ENCODE measurements at regions not wholly inside any gene's neighbourhood (a gene's known extent, or its start where the extent isn't known, plus 50 kb on each side); places are given as distances from the start of the nearest gene placed in this dataset.
"Not testable (repeated sequence)": the region's sequence is repeated elsewhere in the genome, so short reads cannot be mapped to it uniquely, and the experiment has no call there.

- Histone ChIP-seq H3K27ac (no peak overlapping the region), H3K27me3 (no peaks in the 10 kb centered on the region), H3K4me1 (no peaks in the 10 kb centered on the region), H3K9me3 (no peaks in the 10 kb centered on the region), H3K4me3 (no peak overlapping the region), H3K9ac (ENCODE audit: low read depth in 2 of 2, low read length in 2 of 2) (no peak overlapping the region), H3K36me3 (no peaks in the 10 kb centered on the region)
- no peak for TF ChIP-seq CTCF (IDR thresholded peaks at IDR 0.05)
- DNase-seq, result no peak
- intact Hi-C loops (cut with DNase I), result no loop called here
Observed at GRCh38 chr14:95620659-95621059, 65.6 kb upstream of the TCL1B start.

- H3K4me3 ChIP-seq, result no peak overlapping the region
- H3K9ac ChIP-seq (ENCODE audit: low read depth in 2 of 2, low read length in 2 of 2), result no peak overlapping the region
- no peaks in the 10 kb centered on the region for H3K4me1 ChIP-seq
- H3K9me3 ChIP-seq, result no peaks in the 10 kb centered on the region
- H3K27ac ChIP-seq, result no peak overlapping the region
- H3K27me3 ChIP-seq, result no peaks in the 10 kb centered on the region
- H3K36me3 ChIP-seq, result no peaks in the 10 kb centered on the region
- intact Hi-C loops (cut with DNase I), result no loop called here
- DNase-seq, result no peak
- no peak for TF ChIP-seq CTCF (IDR thresholded peaks at IDR 0.05)
Observed at GRCh38 chr14:95623195-95623594, 63.0 kb upstream of the TCL1B start.

- H3K27me3 ChIP-seq; H3K4me1 ChIP-seq; H3K36me3 ChIP-seq; H3K27ac ChIP-seq; H3K4me3 ChIP-seq; H3K9me3 ChIP-seq; DNase-seq; intact Hi-C loops (cut with DNase I); H3K9ac ChIP-seq (ENCODE audit: low read depth in 2 of 2, low read length in 2 of 2): not testable (repeated sequence)
Observed at GRCh38 chr14:95625710-95626109, 60.5 kb upstream of the TCL1B start.

GRCh38 chr14:95635051-95635450, 51.2 kb upstream of the TCL1B start:
- TF ChIP-seq CTCF (IDR thresholded peaks at IDR 0.05), result no peak
- Histone ChIP-seq H3K4me3 (no peak overlapping the region), H3K4me1 (no peaks in the 10 kb centered on the region), H3K27me3 (no peaks in the 10 kb centered on the region), H3K9me3 (no peaks in the 10 kb centered on the region), H3K27ac (no peak overlapping the region), H3K36me3 (no peaks in the 10 kb centered on the region), H3K9ac (ENCODE audit: low read depth in 2 of 2, low read length in 2 of 2) (no peak overlapping the region)
- no peak for DNase-seq
- intact Hi-C loops (cut with DNase I), result no loop called here
